HEK293 (cell line): ENCODE measurements at regions not wholly inside any gene's neighbourhood (a gene's known extent, or its start where the extent isn't known, plus 50 kb on each side); places are given as distances from the start of the nearest gene placed in this dataset.

ENCODE experiments used
- CTCF ChIA-PET: fragments of 350-600 bp; formaldehyde crosslinking; extraction: SDS; loops from one replicate; lab custom pipeline; 2021; ENCODE audit warnings: antibody characterized with exemption; lab: Yijun Ruan, JAX
- POLR2A ChIA-PET: fragments of 300-600 bp; formaldehyde crosslinking; extraction: SDS; loops from one replicate; lab custom pipeline; 2020; ENCODE audit warnings: antibody characterized with exemption, inconsistent platforms; lab: Yijun Ruan, JAX
- H3K27ac ChIP-seq: fragments of 200-500 bp; sonication (Bioruptor generic); 2 replicates; pipeline ENCODE4 v1.5.1; 2014; ENCODE audit warnings: low read depth, low read length, control low read depth, inconsistent platforms; ENCODE audit errors: extremely low read depth
- H3K36me3 ChIP-seq, 2 experiments: fragments of 200-500 bp in 1 of 2; sonication (Bioruptor generic) in 1 of 2; 1 replicate in 1 of 2; 2 replicates in 1 of 2; pipeline ENCODE4 v1.5.1; 2014 to 2017; ENCODE audit warnings: inconsistent platforms in 2 of 2, low read length in 2 of 2; ENCODE audit not compliant: control insufficient read depth in 2 of 2, insufficient read depth in 1 of 2
- H3K4me1 ChIP-seq: fragments of 200-500 bp; sonication (Bioruptor generic); 2 replicates; pipeline ENCODE4 v1.5.1; 2014; ENCODE audit warnings: mild to moderate bottlenecking, low read length, inconsistent platforms; ENCODE audit not compliant: control insufficient read depth, insufficient read depth
- H3K4me3 ChIP-seq: 2 replicates; pipeline ENCODE4 v1.5.1; 2011; ENCODE audit warnings: low read depth, mild to moderate bottlenecking, control low read depth, low read length, moderate library complexity
- H3K9me3 ChIP-seq: fragments of 200-500 bp; sonication (Bioruptor generic); 2 replicates; pipeline ENCODE4 v1.5.1; 2014; ENCODE audit warnings: low read depth, low read length, inconsistent platforms; ENCODE audit not compliant: control insufficient read depth, insufficient read depth
- TRIM28 ChIP-seq: IDR thresholded peaks from 2 replicates; pipeline ENCODE4 v1.6.1; 2011; ENCODE audit warnings: low read length, control low read depth, borderline replicate concordance
- YY1 ChIP-seq: fragments of 450-650 bp; formaldehyde crosslinking; IDR thresholded peaks from 2 replicates; pipeline ENCODE4 v1.5.1; 2018; ENCODE audit warnings: missing biosample characterization, missing genetic modification characterization
- ZBTB1 ChIP-seq: fragments of 450-650 bp; formaldehyde crosslinking; IDR thresholded peaks from 2 replicates; pipeline ENCODE4 v1.5.1; 2016; ENCODE audit warnings: missing biosample characterization, missing genetic modification characterization
- ZBTB11 ChIP-seq: fragments of 450-650 bp; formaldehyde crosslinking; conservative IDR thresholded peaks from 2 replicates; pipeline ENCODE4 v1.5.1; 2016; ENCODE audit warnings: low read depth, missing biosample characterization, missing genetic modification characterization
- ZBTB21 ChIP-seq: fragments of 450-650 bp; formaldehyde crosslinking; IDR thresholded peaks from 2 replicates; pipeline ENCODE4 v1.5.1; 2017; ENCODE audit warnings: missing biosample characterization, missing genetic modification characterization
- ZFHX2 ChIP-seq: fragments of 450-650 bp; formaldehyde crosslinking; conservative IDR thresholded peaks from 2 replicates; pipeline ENCODE4 v1.5.1; 2016; ENCODE audit warnings: missing biosample characterization, missing genetic modification characterization
- ZNF133 ChIP-seq: fragments of 450-650 bp; formaldehyde crosslinking; IDR thresholded peaks from 2 replicates; pipeline ENCODE4 v1.5.1; 2016; ENCODE audit warnings: missing biosample characterization, missing genetic modification characterization
- ZNF2 ChIP-seq: fragments of 450-650 bp; formaldehyde crosslinking; IDR thresholded peaks from 2 replicates; pipeline ENCODE4 v1.5.1; 2016; ENCODE audit warnings: missing biosample characterization, missing genetic modification characterization
- ZNF239 ChIP-seq: fragments of 450-650 bp; formaldehyde crosslinking; IDR thresholded peaks from 2 replicates; pipeline ENCODE4 v1.5.1; 2016; ENCODE audit warnings: missing biosample characterization, missing genetic modification characterization
- ZNF274 ChIP-seq, 2 experiments: fragments of 200-500 bp in 1 of 2; fragments of 450-650 bp in 1 of 2; sonication (Bioruptor generic) in 1 of 2; formaldehyde crosslinking in 1 of 2; IDR thresholded peaks; 2 replicates each; pipeline versions ENCODE4 v1.5.1 to v1.6.1; 2014 to 2016; ENCODE audit warnings: borderline replicate concordance in 1 of 2, inconsistent platforms in 1 of 2, low read length in 1 of 2, missing biosample characterization in 1 of 2, missing genetic modification characterization in 1 of 2
- ZNF311 ChIP-seq: fragments of 450-650 bp; formaldehyde crosslinking; IDR thresholded peaks from 2 replicates; pipeline ENCODE4 v1.5.1; 2017; ENCODE audit warnings: missing biosample characterization, missing genetic modification characterization, borderline replicate concordance
- ZNF473 ChIP-seq: fragments of 450-650 bp; formaldehyde crosslinking; IDR thresholded peaks from 2 replicates; pipeline ENCODE4 v1.5.1; 2017; ENCODE audit warnings: missing biosample characterization, missing genetic modification characterization
- ZNF48 ChIP-seq: fragments of 450-650 bp; formaldehyde crosslinking; IDR thresholded peaks from 2 replicates; pipeline ENCODE4 v1.5.1; 2016; ENCODE audit warnings: missing biosample characterization, missing genetic modification characterization
- ZNF560 ChIP-seq: fragments of 450-650 bp; formaldehyde crosslinking; IDR thresholded peaks from 2 replicates; pipeline ENCODE4 v1.5.1; 2017; ENCODE audit warnings: missing biosample characterization, missing genetic modification characterization, borderline replicate concordance
- ZNF626 ChIP-seq: fragments of 450-650 bp; sonication (Bioruptor Pico); formaldehyde crosslinking; IDR thresholded peaks from 2 replicates; pipeline ENCODE4 v1.5.1; 2018; ENCODE audit warnings: missing biosample characterization, missing genetic modification characterization, inconsistent platforms
- ZNF664 ChIP-seq: fragments of 450-650 bp; formaldehyde crosslinking; IDR thresholded peaks from 2 replicates; pipeline ENCODE4 v1.5.1; 2016; ENCODE audit warnings: missing biosample characterization, missing genetic modification characterization
- ZNF677 ChIP-seq: fragments of 450-650 bp; IDR thresholded peaks from 2 replicates; pipeline ENCODE4 v1.5.0; 2018; ENCODE audit warnings: missing biosample characterization, mild to moderate bottlenecking, missing genetic modification characterization, moderate library complexity
- ZXDB ChIP-seq: fragments of 450-650 bp; formaldehyde crosslinking; IDR thresholded peaks from 2 replicates; pipeline ENCODE4 v1.5.1; 2016; ENCODE audit warnings: missing biosample characterization, missing genetic modification characterization
- TF ChIP-seq, protein P1 (sequence below): fragments of 450-650 bp; formaldehyde crosslinking; IDR thresholded peaks from 2 replicates; pipeline ENCODE4 v1.5.1; 2016; ENCODE audit warnings: missing biosample characterization, missing genetic modification characterization
- TF ChIP-seq, protein P2 (sequence below): fragments of 450-650 bp; formaldehyde crosslinking; IDR thresholded peaks from 2 replicates; pipeline ENCODE4 v1.5.1; 2016; ENCODE audit warnings: missing biosample characterization, missing genetic modification characterization
- TF ChIP-seq, protein P3 (sequence below): fragments of 450-650 bp; formaldehyde crosslinking; IDR thresholded peaks from 2 replicates; pipeline ENCODE4 v1.5.1; 2016; ENCODE audit warnings: missing biosample characterization, missing genetic modification characterization, borderline replicate concordance

DNA sequence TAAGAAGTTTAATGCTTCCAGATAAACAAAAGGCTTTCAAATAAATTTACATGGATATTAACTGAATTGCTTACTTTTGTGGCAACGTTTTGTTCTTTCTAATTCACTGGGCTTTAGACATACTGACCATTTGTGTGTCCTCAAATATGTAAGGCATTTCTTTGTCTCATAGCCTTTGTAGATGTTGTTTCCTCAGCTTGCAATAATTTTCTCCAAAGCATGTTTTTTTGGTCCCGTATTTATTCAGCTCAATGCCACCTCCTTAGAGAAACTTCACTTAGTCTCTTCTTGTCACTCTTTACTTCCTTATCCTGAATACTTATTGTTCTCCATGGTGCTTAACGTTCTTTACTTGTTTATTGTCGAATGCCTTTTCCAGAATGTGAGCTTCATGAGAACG lies 98.5 kb downstream of the NUP35 start (continued):
- TF ChIP-seq, protein P1, sequence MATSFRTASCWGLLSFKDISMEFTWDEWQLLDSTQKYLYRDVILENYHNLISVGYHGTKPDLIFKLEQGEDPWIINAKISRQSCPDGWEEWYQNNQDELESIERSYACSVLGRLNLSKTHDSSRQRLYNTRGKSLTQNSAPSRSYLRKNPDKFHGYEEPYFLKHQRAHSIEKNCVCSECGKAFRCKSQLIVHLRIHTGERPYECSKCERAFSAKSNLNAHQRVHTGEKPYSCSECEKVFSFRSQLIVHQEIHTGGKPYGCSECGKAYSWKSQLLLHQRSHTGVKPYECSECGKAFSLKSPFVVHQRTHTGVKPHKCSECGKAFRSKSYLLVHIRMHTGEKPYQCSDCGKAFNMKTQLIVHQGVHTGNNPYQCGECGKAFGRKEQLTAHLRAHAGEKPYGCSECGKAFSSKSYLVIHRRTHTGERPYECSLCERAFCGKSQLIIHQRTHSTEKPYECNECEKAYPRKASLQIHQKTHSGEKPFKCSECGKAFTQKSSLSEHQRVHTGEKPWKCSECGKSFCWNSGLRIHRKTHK: no peak

- CTCF ChIA-PET: interaction anchor here (0.9 kb wide), 1 partner anchor 23 kb away, joined by 3 read pairs; no protein-coding TSS in a partner anchor
- Histone ChIP-seq H3K27ac (no peak overlapping the region), H3K4me1 (no peaks in the 10 kb centered on the region), H3K4me3 (no peak overlapping the region), H3K36me3 (no peaks in the 10 kb centered on the region), H3K9me3 (no peaks in the 10 kb centered on the region)
- TF ChIP-seq ZNF48 (tag by site-specific recombination) (no peak), ZXDB (tag by site-specific recombination) (no peak), ZNF274 (IDR thresholded peaks at IDR 0.05; ENCODE audit: low read length) (no peak), ZNF274 (tag by site-specific recombination; IDR thresholded peaks at IDR 0.05; ENCODE audit: borderline replicate concordance) (no peak), ZNF311 (no peak)
- POLR2A ChIA-PET: no interaction called here
Observed at GRCh38 chr2:183224948-183225347, 100.7 kb downstream of the NUP35 start.

GRCh38 chr2:183227176-183227575 lies 102.9 kb downstream of the NUP35 start:
- TF ChIP-seq ZBTB21 (tag by site-specific recombination): no peak
- no peak for TF ChIP-seq ZNF133
- TF ChIP-seq YY1 (tag by site-specific recombination): no peak
- TF ChIP-seq ZNF473 (tag by site-specific recombination): no peak
- no peak for TF ChIP-seq ZNF664 (tag by site-specific recombination)
- no peak for TF ChIP-seq ZNF560 (tag by site-specific recombination)
- no peak for TF ChIP-seq ZFHX2
- no peak for TF ChIP-seq ZBTB11 (tag by site-specific recombination)
- Histone ChIP-seq H3K4me3 (no peak overlapping the region), H3K36me3 (no peaks in the 10 kb centered on the region), H3K9me3 (no peaks in the 10 kb centered on the region), H3K4me1 (no peaks in the 10 kb centered on the region), H3K27ac (no peak overlapping the region)
- ChIA-PET CTCF (no interaction called here), POLR2A (no interaction called here)

GRCh38 chr2:183229386-183229785 lies 105.1 kb downstream of the NUP35 start:
- H3K9me3 ChIP-seq: no peaks in the 10 kb centered on the region
- TF ChIP-seq ZNF677: no peak
- no peak for TF ChIP-seq ZBTB1
- no peak for TF ChIP-seq TRIM28
- TF ChIP-seq, protein P2, sequence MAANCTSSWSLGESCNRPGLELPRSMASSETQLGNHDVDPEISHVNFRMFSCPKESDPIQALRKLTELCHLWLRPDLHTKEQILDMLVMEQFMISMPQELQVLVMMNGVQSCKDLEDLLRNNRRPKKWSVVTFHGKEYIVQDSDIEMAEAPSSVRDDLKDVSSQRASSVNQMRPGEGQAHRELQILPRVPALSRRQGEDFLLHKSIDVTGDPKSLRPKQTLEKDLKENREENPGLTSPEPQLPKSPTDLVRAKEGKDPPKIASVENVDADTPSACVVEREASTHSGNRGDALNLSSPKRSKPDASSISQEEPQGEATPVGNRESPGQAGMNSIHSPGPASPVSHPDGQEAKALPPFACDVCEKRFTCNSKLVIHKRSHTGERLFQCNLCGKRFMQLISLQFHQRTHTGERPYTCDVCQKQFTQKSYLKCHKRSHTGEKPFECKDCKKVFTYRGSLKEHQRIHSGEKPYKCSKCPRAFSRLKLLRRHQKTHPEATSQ: no peak
- no peak for TF ChIP-seq ZNF239 (tag by site-specific recombination)
- TF ChIP-seq, protein P3, sequence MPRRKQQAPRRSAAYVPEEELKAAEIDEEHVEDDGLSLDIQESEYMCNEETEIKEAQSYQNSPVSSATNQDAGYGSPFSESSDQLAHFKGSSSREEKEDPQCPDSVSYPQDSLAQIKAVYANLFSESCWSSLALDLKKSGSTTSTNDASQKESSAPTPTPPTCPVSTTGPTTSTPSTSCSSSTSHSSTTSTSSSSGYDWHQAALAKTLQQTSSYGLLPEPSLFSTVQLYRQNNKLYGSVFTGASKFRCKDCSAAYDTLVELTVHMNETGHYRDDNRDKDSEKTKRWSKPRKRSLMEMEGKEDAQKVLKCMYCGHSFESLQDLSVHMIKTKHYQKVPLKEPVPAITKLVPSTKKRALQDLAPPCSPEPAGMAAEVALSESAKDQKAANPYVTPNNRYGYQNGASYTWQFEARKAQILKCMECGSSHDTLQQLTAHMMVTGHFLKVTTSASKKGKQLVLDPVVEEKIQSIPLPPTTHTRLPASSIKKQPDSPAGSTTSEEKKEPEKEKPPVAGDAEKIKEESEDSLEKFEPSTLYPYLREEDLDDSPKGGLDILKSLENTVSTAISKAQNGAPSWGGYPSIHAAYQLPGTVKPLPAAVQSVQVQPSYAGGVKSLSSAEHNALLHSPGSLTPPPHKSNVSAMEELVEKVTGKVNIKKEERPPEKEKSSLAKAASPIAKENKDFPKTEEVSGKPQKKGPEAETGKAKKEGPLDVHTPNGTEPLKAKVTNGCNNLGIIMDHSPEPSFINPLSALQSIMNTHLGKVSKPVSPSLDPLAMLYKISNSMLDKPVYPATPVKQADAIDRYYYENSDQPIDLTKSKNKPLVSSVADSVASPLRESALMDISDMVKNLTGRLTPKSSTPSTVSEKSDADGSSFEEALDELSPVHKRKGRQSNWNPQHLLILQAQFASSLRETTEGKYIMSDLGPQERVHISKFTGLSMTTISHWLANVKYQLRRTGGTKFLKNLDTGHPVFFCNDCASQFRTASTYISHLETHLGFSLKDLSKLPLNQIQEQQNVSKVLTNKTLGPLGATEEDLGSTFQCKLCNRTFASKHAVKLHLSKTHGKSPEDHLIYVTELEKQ: no peak
- TF ChIP-seq ZNF626: no peak
- TF ChIP-seq ZNF2 (tag by site-specific recombination): no peak

More at GRCh38 chr2:183229386-183229785, 105.1 kb downstream of the NUP35 start:
- ChIA-PET CTCF (no interaction called here), POLR2A (no interaction called here)
- Histone ChIP-seq H3K4me1 (no peaks in the 10 kb centered on the region), H3K36me3 (no peaks in the 10 kb centered on the region), H3K4me3 (no peak overlapping the region), H3K27ac (no peak overlapping the region)
